RKO (cell line): ENCODE measurements at regions not wholly inside any gene's neighbourhood (a gene's known extent, or its start where the extent isn't known, plus 50 kb on each side); places are given as distances from the start of the nearest gene placed in this dataset.
A peak's percentile ranks its signal among the peaks of the same experiment; 100 is the strongest.
"Not testable (repeated sequence)": the region's sequence is repeated elsewhere in the genome, so short reads cannot be mapped to it uniquely, and the experiment has no call there.

Experiments used
- DNase-seq: peaks from one replicate; pipeline ENCODE4 v3.0.0-alpha.2; 2016; ENCODE audit warnings: low spot score

DNA sequence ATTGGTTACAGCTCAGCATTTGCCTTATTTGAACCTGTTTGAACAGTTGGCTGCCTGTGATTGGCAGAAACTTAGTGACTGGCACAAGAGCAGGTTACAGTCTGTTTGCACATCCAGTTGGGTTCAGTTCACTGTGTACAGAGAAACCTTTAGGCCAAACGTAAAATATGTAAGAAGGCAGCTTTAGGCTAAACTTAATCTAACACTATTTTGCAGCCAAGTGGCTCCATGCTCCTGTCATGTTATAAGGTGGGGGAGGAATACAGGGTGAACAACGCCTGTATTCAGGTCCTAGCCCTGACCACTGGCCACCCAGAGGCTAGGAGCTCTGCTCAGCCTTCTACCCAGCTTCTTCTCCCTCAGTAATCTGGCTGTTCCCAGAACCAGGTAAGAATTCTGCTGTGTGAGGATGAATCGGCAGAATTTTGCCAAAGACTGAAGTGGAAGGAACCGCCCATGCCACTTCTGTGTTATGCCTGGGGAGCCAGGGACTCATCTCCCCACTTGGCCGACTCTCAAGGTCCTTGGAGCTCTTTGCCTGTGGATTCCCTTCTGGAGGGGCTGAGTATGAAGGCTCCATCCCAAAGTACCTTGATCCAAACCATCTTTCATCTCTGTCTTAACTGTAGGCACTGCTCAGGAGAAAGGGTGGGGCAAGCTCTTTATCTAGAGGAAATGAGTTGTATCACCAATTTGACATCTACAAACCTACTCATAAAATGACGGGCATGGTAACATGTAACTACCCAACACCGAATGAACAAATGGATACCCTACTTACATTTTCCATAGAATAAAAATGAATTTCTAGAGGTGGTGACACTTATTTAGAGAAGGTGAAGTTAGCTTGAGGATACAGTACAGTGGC, 164.4 kb upstream of the NAMPT start:
- DNase-seq = no peak

DNA sequence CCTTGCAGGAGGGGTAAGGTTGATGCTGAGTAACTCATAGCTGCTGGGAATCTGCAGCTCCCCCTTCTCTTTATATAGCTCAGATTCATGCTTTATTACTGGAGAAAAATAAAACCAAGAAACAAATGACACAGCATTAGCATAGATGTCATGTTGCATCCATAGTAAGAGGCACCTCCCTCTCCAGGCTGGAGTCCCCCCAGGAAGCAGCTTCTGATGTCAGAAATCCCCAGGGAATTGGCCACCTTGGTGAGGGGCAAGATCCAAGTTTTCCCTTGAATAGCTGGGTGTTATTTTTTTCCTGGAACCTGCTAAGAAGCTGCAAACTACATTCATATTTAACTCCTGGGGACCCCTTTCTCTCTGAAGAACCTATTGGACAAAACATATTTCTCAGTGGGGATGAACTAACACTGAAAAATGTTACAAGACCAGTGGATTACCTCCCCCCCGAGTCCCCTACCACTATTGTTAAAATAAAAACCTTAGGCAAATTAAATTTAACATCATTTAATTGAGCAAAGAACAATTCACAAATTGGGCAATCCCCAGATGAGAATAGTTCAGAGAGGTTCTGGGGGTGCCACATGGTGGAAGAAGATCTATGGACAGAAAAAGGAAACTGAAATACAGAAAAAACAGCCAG, 163.7 kb upstream of the NAMPT start:
- DNase-seq = no peak

DNA sequence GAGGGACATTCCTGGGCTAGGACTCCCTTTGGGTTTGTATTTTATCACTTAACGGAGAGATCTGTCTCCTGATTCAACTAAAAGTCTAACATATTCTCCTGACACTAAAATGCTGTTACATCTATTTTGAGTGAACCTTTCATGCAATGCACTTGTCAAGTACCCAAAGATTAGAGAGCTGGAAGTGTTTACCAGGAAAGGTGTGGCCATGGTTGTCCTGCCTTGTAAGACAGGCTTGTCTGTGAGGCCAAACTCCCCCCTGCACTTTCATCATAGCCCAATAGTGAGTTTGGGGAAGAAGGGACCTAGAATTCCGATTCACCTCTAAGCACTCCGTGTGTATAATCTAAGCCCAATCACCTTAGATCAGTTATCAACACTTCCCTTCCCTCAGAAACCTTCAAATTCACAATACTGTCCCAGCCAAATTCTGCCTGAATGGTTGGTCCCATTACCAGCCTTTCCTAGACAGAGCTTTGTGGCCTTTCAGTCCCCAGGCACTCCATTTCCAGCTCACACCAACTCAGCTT, 162.6 kb upstream of the NAMPT start:
- DNase-seq = no peak

DNA sequence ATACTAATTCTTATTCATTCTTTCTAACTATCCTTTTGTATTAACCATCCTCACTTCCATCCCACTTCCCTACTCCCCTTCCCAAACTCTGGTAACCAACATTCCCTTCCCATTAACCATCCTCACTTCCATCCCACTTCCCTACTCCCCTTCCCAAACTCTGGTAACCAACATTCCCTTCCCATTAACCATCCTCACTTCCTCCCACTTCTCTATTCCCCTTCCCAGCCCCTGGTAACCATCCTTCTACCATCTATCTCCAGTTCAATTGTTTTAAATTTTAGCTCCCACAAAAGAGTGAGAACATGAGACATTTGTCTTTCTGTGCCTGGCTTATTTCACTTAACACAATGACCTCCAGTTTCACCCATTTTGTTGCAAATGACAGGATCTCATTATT, 160.6 kb upstream of the NAMPT start:
- not testable (repeated sequence) for DNase-seq

DNA sequence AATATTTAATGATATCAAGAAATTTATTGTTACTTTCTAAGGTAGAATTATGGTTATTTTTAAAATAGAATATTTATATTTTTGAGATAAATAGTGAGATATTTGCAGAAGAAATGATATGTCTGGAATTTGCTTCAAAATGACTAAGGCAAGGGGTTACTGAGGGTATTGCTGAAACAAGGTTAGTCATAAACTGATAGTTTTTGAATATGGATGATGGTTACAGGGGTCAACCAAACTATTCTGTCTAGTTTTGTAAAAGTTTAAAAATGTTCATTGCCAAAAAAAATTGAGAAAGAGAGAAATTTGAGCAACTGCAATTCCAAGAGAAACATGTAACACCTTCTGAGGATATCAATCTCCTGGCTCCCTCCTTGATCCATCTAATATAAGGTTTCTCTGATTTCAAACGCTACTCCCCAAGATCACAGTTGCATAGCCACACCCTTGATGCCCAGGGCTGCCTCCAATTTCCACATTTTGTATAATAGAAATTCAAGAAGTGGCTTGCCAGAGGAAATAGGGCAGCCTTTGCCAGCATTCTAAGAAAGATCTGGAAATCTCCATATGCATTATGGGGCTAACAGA, 159.4 kb upstream of the NAMPT start:
- DNase-seq = no peak

DNA sequence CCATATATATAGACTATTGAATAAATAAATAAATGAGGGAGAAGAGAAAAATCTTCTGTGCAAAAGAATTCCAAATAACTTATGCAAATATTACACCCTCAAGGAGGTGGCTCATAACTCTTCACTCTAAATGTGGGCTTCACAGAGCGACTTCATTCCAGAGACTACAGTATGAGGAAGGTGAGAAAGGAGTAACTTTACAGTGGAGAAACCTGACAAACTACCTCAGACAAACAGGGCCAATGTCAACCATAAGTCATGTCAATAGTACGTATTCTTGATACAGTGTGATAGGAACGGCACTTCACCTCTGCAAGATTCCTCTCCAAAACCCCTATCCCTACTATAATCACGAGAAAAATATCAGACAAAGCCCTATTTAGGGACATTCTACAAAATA, 158.4 kb upstream of the NAMPT start:
- DNase-seq = no peak

DNA sequence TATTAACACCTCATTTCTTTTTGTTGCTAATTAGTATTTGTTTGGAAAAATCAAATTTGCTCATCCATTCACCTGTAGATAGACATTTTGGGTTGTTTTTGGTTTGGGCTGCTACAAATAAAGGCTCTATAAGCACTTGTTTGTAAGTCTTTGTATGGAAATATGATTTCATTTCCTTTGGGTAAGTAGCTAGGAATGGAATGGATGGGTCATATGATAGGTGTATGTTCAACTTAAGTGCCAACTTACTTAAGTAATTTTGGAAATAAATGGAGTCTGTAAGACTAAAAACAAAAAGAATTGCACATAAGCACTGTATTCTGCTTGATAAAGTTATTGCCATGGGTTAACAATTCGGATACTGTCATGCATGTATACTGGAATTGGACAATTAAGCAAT, 157.7 kb upstream of the NAMPT start:
- DNase-seq = no peak

DNA sequence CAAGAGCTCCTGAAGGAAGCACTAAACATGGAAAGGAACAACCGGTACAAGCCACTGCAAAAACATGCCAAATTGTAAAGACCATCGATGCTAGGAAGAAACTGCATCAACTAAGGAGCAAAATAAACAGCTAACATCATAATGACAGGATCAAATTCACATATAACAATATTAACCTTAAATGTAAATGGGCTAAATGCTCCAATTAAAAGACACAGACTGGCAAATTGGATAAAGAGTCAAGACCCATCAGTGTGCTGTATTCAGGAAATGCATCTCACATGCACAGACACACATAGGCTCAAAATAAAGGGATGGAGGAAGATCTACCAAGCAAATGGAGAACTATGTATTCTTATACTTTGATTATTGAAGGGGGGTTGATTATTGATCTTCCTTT, 156.6 kb upstream of the NAMPT start:
- DNase-seq = not testable (repeated sequence)

DNA sequence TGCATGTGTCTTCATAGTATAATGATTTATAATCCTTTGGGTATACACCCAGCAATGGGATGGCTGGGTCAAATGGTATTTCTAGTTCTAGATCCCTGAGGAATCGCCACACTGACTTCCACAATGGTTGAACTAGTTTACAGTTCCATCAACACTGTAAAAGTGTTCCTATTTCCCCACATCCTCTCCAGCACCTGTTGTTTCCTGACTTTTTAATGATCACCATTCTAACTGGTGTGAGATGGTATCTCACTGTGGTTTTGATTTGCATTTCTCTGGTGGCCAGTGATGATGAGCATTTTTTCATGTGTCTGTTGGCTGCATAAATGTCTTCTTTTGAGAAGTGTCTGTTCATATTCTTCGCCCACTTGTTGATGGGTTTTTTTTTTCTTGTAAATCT, 152.2 kb upstream of the NAMPT start:
- not testable (repeated sequence) for DNase-seq

DNA sequence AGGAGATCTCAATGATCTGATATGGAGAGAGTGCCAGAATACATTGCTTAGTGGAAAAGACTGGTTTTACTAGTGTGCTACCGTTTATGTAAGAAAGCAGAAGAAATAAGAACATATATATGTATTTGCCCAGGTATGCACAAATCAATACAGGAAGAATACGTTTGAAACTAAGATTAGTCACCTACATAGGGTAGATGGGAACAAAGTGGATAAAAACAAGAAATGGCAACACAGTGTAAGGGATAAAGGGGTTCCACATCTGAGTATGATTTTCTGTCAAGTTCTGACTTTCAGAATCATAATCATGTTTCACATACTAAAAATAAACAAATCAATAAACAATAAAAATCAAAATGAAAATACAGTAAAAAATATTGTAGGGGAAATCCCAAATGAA, 148.6 kb upstream of the NAMPT start:
- DNase-seq = no peak

DNA sequence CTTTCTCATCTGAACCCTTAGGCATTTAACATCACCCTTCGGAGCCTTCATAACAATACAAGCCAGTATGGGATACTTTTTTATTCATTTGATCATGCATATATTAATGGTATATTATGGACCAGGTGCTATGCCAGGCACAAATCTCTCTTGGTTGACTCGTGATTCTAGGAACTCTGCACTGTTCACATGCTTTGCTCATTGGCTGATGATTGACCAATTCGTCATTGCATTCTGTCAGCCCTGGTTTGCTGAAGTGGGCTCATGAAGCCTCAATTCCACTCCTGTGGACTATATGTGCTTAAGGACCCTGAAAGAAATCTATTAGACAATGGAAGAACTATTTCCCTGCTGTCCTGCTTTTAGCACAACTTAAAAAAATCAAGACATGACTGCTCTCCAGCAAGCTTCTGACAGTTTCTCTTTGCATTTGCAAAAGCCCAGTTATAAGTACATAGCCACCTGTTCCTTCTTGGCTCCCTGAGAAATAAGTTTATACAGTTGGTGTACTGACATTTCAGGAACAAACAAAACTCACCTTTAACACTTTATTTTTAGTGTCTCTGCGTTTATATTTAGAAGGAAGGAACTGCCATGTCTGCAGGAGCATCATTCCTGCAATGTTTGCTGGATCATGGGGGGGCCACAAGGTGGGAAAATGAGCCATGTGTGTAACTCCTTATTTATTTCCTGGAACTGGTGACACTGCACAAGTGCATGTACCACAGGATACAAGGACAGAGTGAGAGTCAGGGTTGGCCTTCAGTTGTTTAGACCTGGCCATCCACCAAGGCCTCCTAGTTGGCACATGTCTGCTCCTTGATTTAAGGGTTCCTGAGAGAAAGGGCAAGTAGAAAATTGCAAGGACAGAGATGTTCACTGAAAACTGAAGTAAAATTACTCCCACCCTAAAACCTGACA, 146.0 kb upstream of the NAMPT start:
- DNase-seq = no peak

DNA sequence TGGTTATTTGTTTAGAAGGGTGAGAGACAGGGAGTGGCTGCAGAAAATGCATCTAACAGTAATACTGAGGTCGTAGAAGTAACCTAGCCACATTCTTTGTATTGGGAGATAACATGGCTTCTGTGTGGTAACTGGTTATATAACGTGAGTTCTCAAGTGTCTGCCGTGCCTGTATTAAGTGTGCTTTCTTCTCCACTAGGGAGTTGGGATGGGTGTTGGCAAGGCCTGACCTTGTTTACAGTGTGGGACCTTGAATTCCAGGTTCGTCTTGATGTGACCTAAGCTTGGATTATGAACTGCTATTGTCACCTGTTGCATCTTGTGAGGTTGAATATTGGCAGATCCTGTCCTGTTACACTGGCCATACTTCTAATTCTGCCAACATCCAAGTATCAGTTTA, 145.3 kb upstream of the NAMPT start:
- DNase-seq = no peak

DNA sequence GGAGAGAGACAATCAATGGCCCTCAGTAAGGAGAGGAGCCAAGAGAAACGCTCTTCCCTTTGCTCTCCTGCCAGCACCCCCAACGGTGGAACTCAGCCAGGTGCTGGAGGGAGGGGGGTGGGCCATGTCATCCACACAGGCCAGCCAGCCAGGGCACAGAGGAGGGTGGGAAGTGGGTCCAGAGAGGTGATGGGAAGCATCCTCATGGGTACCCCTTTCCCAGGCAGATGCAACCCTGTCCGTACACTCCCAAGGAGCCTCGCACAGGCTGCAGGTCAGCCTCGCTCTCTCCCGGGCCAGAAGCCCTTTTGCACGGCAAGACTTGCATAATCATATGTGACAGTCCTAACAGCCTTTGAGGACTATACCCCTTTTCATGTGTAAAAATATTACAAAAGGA, 142.0 kb upstream of the NAMPT start:
- DNase-seq = no peak

DNA sequence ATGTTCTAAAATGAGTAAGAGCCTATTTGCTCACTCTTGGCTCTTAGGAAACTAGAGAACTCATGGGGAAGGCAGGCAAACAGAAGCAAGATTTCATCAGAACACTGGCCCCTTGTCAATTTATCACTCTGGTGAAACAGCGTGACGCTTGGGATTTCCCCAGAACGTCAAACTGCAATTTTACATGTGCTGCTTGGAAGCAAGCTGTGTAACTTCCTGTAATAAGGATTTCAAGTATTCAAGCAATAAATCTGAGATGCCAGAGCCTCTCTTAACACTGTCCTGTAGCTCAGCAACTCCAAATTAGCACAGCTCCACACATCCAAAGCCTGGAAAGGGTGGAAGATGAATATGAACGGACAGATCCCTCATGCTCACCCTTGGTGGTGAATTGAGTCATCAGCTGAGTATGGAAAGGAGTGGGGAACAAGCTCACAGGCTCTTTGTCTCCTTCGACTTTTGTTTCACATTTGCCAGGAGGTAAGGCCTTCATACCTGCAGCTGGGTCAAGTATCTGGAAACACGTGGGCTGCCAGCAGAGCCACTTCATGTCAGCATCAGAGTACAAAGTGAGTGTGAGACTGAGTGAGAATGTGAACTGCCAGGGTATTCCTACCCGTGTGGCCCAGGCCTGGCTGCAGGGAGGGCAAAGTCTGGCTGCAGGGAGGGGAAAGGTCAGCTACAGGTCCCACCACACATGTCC, 140.4 kb upstream of the NAMPT start:
- DNase-seq = peak; percentile 61

DNA sequence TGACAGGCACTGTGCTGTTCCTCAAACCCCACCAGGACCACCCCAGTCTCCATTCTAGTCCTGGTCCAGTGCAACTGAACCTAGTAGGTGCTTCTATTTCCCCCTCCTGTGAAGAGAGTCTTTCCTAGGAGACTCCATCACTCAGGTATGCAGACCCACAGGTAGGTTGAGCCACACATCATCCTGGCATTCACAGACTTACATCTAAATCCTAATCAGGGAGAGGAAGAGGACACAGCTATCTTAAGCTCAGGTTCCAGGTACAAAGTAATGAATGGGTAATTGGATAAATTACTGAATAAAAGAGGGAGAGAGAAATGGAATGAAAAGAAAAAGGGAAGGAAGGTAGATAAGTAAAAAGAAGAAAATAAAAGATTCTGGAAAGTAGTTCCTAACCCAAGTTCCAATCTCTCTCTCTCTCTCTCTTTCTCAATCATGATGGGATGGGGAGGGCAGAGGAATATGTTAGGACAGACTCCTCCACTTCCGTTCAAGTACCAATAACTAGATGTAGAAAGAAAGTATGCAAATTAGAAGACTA, 139.8 kb upstream of the NAMPT start:
- DNase-seq = no peak

DNA sequence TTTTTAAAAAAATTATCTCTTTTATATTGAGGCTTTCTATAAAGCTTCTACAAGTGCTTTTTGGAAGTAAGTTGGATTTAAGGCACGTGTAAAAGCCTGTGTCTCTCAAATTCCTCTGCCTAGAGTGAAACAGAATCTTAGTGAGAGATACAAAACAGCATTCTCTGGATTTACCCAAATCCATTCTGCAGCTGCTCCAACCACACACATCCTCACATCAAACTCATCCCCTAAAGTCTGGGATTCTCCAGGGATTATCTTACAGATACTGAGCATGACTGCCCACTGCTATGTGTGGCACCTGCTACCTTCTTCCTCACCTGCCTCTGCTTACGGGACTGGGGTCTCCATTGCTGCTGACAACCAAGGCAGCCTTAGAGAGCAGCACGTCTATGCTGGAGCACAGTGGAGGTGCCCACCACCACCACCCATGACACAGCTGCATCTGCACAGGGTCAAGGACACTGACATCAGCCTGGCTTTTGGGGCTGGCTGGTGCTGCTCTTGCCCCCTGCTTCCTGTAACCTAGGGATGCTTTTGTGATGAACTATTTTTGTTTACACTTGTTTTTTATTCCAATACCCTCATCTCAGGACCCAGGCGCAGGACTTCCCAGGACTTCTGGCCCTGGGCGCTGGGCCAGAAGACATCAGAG, 139.2 kb upstream of the NAMPT start:
- DNase-seq = no peak

DNA sequence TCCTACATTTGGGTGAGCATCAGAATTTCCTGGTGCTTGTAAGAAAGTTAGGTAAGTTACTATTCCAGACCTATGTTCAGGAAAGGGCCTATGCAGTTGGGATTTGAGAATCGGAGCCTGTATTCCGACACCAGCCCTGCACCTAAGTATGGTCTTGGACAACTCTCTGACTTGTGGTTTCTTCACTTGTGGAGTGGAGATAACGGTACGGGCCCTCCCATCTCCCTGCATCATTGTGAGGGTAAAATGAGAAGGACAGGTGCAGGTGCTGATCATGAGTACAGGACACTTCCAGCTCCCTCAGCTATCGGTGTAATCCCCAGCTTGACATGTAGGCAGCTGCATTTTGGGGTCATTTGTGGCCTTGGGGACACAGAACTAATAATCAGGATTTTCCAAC, 138.3 kb upstream of the NAMPT start:
- no peak for DNase-seq

DNA sequence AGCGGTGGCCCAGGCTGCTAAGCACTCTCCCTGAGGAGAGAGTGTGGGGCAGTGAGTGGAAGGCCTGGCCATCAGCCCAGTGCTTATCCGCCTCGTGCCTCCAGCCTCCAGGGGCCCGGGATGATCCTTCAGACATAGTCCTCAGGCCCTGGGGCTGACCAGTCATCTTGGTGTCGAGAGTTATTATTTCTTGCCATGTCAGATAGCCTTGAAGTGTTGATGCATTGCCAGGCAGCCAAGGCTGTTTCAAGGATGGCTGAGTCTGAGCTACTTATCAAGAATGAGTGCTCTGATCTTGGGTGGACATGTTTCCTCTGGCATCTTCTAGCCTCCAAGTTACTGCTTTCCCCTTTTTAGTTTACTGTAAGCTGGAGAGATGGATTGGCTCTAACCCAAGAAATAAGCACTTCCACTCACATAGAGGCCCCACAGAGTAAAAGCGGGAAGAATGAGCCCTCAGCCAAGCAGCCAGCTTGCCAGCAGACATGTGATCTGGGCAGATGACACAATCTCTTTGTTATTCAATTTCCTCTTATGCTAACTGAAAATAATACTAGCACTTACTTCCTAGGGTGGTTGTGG, 136.5 kb upstream of the NAMPT start:
- DNase-seq = no peak

DNA sequence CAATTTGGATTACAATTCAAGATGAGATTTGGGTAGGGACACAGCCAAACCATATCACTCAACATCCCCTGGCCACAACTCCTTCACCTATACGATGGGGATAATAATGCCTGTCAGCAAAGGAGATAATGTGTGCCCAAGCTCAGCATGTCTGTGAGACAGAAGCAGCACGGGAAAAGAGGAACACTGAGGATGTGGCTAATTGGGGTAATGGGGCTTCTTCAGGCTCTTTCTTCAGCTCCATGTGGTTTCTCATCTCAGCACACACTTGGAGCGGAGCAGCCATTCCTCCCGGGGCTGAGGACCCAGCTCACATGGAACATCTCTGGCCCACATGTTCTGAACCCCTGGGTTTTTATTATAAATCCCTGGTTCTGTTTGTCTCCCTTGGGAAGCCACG, 136.0 kb upstream of the NAMPT start:
- DNase-seq = no peak

DNA sequence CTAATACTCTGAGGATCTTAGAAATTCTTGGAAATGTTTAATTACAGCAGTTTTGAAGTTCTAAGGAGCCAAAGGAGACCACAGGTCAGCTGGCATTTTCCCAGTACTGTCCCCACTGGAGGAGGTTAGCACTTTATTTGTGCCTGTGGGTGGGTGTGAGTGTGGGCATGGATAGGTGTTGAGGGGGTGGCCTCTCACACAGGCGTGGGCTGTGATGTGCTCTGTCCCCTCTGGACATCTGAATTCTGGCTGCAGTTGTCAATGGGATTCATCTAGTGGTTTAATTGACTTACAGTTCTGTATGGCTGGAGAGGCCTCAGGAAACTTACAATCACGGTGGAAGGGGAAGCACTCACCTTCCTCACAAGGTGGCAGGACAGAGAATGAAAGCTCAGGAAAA, 135.4 kb upstream of the NAMPT start:
- no peak for DNase-seq
